Pancreas (tissue), 10 donors: ENCODE measurements at regions not wholly inside any gene's neighbourhood (a gene's known extent, or its start where the extent isn't known, plus 50 kb on each side); places are given as distances from the start of the nearest gene placed in this dataset.

ENCODE experiments used
- ATAC-seq, 4 donors: fragments of 200-7000 bp; cut with Tn5 transposase; one replicate each; pipeline versions ENCODE4 v1.8.0 to v1.9.1; 2020; ENCODE audit warnings: mild to moderate bottlenecking in 4 of 4, moderate library complexity in 4 of 4
- DNase-seq, 6 donors: peaks; one replicate each; pipeline ENCODE4 v3.0.0-alpha.2; 2020
- FAIRE-seq: peaks from 2 replicates; lab custom pipeline; 2012; peaks lifted over from hg19 to GRCh38; lab: Jason Lieb, UNC
- H3K27ac ChIP-seq, 4 donors: fragments of 200-600 bp; sonication (generic); 1 replicate in 3 of 4; 2 replicates in 1 of 4; pipeline versions ENCODE4 v1.5.0 to v1.8.0; 2020
- H3K27me3 ChIP-seq, 4 donors: fragments of 200-600 bp; one replicate each; pipeline ENCODE4 v1.8.0; 2021
- H3K36me3 ChIP-seq, 3 donors: fragments of 200-600 bp; sonication (generic) in 1 of 3; one replicate each; pipeline versions ENCODE4 v1.5.0 to v1.8.0; 2020 to 2021
- H3K4me1 ChIP-seq, 3 donors: fragments of 200-600 bp; one replicate each; pipeline ENCODE4 v1.8.0; 2021
- H3K4me3 ChIP-seq, 4 donors: fragments of 200-600 bp; sonication (generic) in 2 of 4; one replicate each; pipeline versions ENCODE4 v1.5.0 to v1.8.0; 2020 to 2021
- H3K9me3 ChIP-seq, 4 donors: fragments of 200-600 bp; one replicate each; pipeline ENCODE4 v1.8.0; 2021
- CTCF ChIP-seq, 4 donors: fragments of 200-600 bp; sonication (generic) in 3 of 4; IDR thresholded peaks; one replicate each; pipeline versions ENCODE4 v1.5.0 to v1.8.0; 2021; ENCODE audit warnings: antibody characterized with exemption in 4 of 4
- WGBS, 2 donors: extraction: QIAGEN DNeasy Blood & Tissue Kit; methylation state at CpG; one replicate each; pipeline ENCODE4 v1.1.7; 2013; 5-methylcytosine and 5-hydroxymethylcytosine counted together
- intact Hi-C, 3 donors: fragments of 100-400 bp; cut with DNase I; formaldehyde crosslinking; loops; one replicate each; pipeline versions ENCODE4 v1.11.1 to v1.14.2; 2022
- donor health status: healthy with polysubstance abuse.
- donor health status: DM: no; HTN: no; CAD: no; lungs with moderate emphysema.
- donor health status: DM: no; HTN: no; CAD: no.
- donor health status: control.
- donor health status: control.
- donor health status: Bipolar disorder and iron deficiency.
- donor health status: DM: yes; HTN: yes; CAD: no.
- donor health status: DM: no; HTN: no; CAD: no.
- donor health status: DM: no; HTN: no; CAD: no.
- donor health status: DM: yes; HTN: yes; CAD: no.

DNA sequence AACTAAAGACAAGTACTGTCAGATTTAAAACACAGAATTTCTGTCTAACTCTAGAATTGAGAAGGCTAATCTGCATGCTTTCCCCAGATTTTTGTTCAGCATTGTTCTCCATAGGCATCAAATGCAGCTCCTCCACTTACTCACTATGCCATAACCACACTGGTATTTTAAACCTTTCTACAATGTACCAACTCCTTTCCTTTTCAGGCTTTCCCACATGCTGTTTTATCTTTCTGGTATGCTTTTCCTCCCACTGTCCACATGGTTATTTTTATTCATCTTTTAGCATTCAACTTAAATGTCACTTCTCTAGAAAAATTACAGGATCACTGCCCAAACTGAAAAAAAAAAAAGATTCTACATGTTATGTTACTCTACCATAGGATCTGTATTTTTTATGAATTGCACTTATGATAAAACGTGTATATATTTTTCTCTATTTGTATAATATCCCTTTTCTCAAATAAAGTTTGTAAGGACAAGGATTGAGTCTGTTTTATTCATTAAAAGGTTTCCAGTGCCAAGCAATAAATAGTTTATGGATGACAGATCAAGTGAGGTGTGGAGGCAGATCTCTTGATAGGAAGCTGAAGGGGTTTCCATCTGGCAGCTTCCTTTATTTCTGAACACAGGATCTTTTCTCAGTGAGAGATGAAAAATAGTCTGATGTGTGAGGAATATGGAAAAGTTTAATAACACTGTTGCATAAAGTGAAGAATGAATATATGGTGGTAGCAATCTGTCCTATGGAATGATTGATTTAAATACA is 1064.5 kb downstream of the ZPLD1 start:
- no peak for TF ChIP-seq CTCF (IDR thresholded peaks at IDR 0.05)
- FAIRE-seq (no peak), DNase-seq (no peak), ATAC-seq (no peak)
- H3K27me3 ChIP-seq: no peaks in the 10 kb centered on the region
- no peaks in the 10 kb centered on the region for H3K36me3 ChIP-seq
- H3K9me3 ChIP-seq: no peaks in the 10 kb centered on the region
- no peak overlapping the region for H3K4me3 ChIP-seq
- 31 to 37% methylated on average over 1 of the region's 1 CpG for WGBS, 2 donors
- intact Hi-C loops: no loop called here
- H3K4me1 ChIP-seq: no peaks in the 10 kb centered on the region
- H3K27ac ChIP-seq: no peak overlapping the region

DNA sequence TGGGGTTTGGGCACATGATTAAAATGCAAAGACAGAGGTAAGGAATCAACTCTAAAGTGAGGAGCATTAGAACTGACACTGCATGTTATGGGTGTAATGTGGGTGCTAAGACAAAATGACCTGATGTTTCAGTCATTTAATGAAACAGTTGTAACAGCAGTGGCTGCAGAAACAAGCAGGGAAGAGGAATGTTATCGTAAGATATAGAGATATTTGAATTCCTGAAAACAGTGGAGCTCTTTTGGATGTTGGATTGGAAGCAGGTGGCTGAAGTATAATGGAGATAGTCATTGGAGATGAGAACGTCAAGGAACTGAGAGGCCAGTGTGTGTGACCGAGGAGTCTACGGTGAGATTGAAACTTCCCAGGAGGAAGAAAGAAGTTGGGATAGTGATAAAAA is 1065.2 kb downstream of the ZPLD1 start:
- no peak overlapping the region for H3K4me3 ChIP-seq
- 73 to 81% methylated on average over 4 of the region's 4 CpGs for WGBS, 2 donors
- no peak for ATAC-seq
- TF ChIP-seq CTCF (IDR thresholded peaks at IDR 0.05): no peak
- no peaks in the 10 kb centered on the region for H3K9me3 ChIP-seq
- no peaks in the 10 kb centered on the region for H3K27me3 ChIP-seq
- no peaks in the 10 kb centered on the region for H3K4me1 ChIP-seq
- intact Hi-C loops: no loop called here
- H3K36me3 ChIP-seq: no peaks in the 10 kb centered on the region
- FAIRE-seq: no peak
- H3K27ac ChIP-seq: no peak overlapping the region
- no peak for DNase-seq

GRCh38 chr3:103510760-103511159 is 1075.9 kb downstream of the ZPLD1 start:
- 75 to 81% methylated on average over 2 of the region's 2 CpGs for WGBS, 2 donors

GRCh38 chr3:103511891-103512290 is 1077.1 kb downstream of the ZPLD1 start:
- peaks cover 0 to 5% (median 3%) of the 10 kb centered on the region in 3 donors for H3K4me1 ChIP-seq
- no peaks in the 10 kb centered on the region for H3K9me3 ChIP-seq
- H3K27ac ChIP-seq: no peak overlapping the region
- WGBS, 2 donors: 49 to 52% methylated on average over 1 of the region's 1 CpG
- no peaks in the 10 kb centered on the region for H3K36me3 ChIP-seq
- FAIRE-seq: no peak
- peak; percentile 55 to 81 (median 72) for ATAC-seq
- DNase-seq: no peak
- no peaks in the 10 kb centered on the region for H3K27me3 ChIP-seq
- no peak for TF ChIP-seq CTCF (IDR thresholded peaks at IDR 0.05)
- intact Hi-C loops: no loop called here
- no peak overlapping the region for H3K4me3 ChIP-seq

More at GRCh38 chr3:103510760-103511159, 1075.9 kb downstream of the ZPLD1 start:
- H3K4me3 ChIP-seq: no peak overlapping the region
- peaks cover 0 to 5% (median 3%) of the 10 kb centered on the region in 3 donors for H3K4me1 ChIP-seq
- no peak overlapping the region for H3K27ac ChIP-seq
- intact Hi-C loops: no loop called here
- ATAC-seq: no peak
- no peak for TF ChIP-seq CTCF (IDR thresholded peaks at IDR 0.05)
- no peaks in the 10 kb centered on the region for H3K27me3 ChIP-seq
- no peaks in the 10 kb centered on the region for H3K36me3 ChIP-seq
- no peak for DNase-seq
- no peaks in the 10 kb centered on the region for H3K9me3 ChIP-seq
- no peak for FAIRE-seq

GRCh38 chr3:103512595-103512994 is 1077.8 kb downstream of the ZPLD1 start:
- Histone ChIP-seq H3K4me1 (peaks cover 0 to 5% (median 3%) of the 10 kb centered on the region in 3 donors), H3K27ac (no peak overlapping the region), H3K36me3 (no peaks in the 10 kb centered on the region), H3K4me3 (no peak overlapping the region), H3K27me3 (no peaks in the 10 kb centered on the region), H3K9me3 (no peaks in the 10 kb centered on the region)
- 48 to 50% methylated on average over 1 of the region's 1 CpG for WGBS, 2 donors
- ATAC-seq: peak in 2 of 4 donors; percentile 36 to 65
- intact Hi-C loops: no loop called here
- no peak for DNase-seq
- no peak for FAIRE-seq
- no peak for TF ChIP-seq CTCF (IDR thresholded peaks at IDR 0.05)
